ACHN (cell line): ENCODE measurements at regions not wholly inside any gene's neighbourhood (a gene's known extent, or its start where the extent isn't known, plus 50 kb on each side); places are given as distances from the start of the nearest gene placed in this dataset.

Experiments
- DNase-seq: peaks from one replicate; pipeline ENCODE4 v3.0.0-alpha.2; 2015
- in situ Hi-C: cut with HindIII; loops from 2 replicates; pipeline ENCODE4 v1.10.0; 2017; ENCODE audit warnings: low sequenced_read_pairs, low pct_ligation_motif_present, low pct_unique_long_range_greater_than_20kb

DNA sequence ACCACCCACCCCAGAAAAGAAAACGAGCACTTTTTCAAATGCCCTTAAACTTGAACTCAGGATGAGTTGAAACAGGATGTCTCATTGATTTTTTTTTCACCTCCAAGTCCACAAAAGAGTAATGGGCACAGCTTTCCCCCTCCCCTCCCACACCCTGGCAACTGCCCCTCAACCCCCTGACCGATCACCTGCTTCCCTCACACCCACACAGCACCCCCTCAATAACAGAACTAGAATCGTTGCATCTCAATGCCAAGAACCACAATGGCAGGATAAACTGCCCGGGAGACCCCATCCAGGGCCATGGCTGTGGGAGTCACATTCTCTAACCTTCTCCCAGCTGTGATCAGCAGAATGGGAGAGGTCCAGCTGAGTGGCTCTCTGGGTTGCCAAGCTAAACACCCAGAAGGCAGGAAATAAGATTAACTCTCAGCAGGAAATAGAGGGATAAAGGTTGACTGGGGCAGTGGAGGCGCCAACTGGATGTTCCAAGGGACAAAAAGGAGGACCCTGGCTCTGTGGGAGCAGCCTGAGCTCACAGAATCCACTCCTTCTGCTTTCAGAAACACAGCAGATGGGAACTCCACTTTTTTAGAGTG lies 128.0 kb upstream of the SDK2 start:
- in situ Hi-C loops: no loop called here

GRCh38 chr17:73773702-73774101 lies 129.5 kb upstream of the SDK2 start:
- no peak for DNase-seq
- in situ Hi-C loops: no loop called here

More for the DNA sequence above, 128.0 kb upstream of the SDK2 start:
- no peak for DNase-seq

- DNase-seq: no peak
- in situ Hi-C loops: no loop called here
Observed at GRCh38 chr17:73774852-73775251, 130.6 kb upstream of the SDK2 start.

- in situ Hi-C loops: no loop called here
- DNase-seq: no peak
Observed at GRCh38 chr17:73776351-73777130, 132.3 kb upstream of the SDK2 start.

DNA sequence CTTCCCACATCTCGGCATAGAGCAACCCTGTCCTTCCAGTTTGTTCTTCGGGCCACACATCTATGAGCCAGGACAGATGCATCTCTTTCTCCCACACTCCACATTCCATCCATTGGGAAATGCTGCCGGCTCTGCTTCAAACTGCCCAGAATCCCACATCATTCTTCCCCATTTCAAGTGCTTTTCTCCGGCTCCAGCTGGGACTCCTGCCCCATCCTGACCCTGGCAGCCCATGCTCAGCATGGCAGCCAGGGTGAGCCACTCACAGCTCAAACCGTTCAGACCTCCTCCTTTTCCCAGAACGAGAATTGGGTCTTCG lies 132.8 kb upstream of the SDK2 start:
- no peak for DNase-seq
- in situ Hi-C loops: no loop called here

DNA sequence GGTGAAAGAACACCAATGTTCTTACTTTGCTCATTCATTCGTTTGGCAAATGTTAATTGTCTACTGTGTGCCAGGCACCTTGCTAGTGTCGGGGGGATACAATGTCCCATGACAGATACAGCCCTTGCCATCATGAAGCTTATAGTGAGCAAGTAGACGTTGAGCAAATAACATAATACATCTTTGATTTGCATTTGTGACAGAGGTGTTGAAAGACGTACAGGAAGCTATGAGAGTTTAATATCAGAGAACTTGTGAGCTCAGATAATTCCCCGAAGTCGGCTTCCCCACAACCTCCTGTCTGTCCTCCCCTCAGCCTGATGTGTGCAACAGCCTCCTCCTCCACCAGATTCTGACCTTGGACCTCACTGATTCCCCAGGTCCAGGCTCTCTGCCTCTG lies 138.0 kb upstream of the SDK2 start:
- in situ Hi-C loops: no loop called here
- DNase-seq: no peak

DNA sequence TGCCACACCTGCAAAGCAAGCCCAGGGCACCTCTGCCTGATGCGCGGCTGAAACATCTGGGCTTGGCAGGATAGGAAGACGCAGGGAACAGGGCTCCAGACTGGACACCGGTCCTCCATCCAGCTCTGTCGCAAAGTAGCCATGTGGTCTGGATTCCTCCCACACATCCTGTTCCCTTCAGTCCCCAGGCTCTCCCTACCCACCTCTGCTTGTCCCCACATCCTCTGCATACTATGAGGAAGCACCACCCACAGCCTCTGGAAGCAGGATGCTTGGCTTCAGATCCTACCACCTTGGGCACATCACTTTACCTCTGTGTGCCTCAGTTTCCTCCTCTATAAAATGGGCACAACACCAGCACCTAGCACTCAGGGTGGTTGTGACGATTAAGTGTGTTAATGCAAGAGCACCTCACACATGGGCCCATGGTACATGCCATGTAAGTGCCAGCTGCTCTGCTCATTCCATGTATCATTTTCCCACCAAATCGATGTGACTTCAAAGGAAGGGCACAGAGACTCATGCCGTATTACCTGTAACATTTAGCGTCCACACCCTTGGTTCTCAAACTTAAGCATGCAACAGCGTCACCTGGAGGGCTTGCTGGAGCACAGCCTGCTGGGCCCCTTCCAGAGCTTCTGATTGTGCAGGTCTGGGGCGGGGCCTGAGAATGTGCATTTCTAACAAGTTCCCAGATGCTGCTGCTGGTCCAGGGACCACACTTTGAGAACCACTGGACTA lies 138.6 kb upstream of the SDK2 start:
- in situ Hi-C loops: no loop called here
- DNase-seq: peak; percentile 6

- no peak for DNase-seq
- in situ Hi-C loops: no loop called here
Observed at GRCh38 chr17:73783382-73783766, 139.1 kb upstream of the SDK2 start.

- DNase-seq: no peak
- in situ Hi-C loops: no loop called here
Observed at GRCh38 chr17:73783945-73784603, 139.8 kb upstream of the SDK2 start.

- DNase-seq: no peak
- in situ Hi-C loops: no loop called here
Observed at GRCh38 chr17:73785496-73785895, 141.3 kb upstream of the SDK2 start.

GRCh38 chr17:73785958-73786743 lies 141.9 kb upstream of the SDK2 start:
- no peak for DNase-seq
- in situ Hi-C loops: no loop called here

DNA sequence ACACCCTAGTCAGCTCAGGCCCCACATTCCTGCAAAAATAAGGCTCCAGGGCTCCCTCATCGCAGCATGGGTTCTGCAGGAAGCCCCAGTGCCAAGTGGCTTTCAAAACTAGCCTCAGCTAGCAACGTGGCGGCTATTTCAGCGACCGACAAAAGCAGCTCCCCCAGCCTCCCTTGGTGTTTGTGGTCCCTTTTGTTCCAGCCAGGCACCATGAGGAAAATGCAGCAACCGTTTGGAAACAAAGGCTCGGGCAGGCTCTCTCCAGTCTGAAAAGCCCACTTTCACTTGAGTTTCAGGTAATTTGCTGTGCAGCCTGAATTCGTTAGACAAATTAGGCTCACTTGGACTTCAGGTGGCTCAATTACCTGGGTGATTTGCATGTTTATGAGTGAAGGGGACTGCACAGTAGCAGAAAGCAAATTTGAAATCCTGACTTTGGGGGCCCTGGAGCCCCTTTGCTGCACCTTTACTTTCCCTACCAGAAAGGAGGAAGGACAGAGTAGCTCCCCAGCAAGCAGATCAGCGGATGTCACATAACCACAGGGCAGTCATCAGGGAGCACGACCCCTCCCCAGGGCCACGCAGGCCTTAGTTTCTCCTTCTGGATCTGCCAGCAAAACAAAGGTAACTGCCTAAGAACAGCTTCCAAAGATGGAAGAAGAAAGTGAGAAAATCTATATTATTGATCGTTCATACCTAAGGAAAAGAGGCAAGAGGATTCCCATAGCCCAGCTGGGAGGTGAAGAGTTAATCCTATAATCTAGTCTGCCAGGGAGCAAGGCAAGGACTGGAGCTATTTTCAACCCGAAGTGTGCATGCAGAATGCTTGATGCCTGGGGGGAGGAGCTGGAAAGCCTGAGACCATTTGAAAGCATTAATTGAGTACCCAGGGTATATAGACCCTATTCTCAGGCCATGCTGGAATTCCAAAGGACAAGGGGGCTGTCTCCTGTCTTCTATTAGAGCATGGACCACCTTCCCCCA lies 143.1 kb upstream of the SDK2 start:
- in situ Hi-C loops: no loop called here
- DNase-seq: no peak

DNA sequence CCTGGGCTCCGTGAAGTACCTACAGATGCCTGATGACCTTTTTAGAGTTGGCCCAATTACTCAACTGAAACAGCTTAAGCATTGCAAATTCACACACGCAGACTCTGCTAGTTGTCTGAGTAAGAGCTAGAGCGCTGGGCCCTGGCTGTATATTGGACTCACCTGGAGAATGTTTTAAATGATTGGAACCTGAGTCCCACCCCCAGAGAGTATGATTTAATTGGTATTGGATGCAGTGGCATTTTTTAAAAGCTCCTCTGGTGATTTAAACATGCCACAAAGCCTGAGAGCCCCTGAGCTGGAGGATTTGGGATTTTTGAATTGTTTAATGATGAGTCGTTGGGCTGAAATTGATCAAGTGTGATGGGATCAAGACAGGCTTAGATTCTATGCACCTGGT lies 143.9 kb upstream of the SDK2 start:
- DNase-seq: no peak
- in situ Hi-C loops: no loop called here

DNA sequence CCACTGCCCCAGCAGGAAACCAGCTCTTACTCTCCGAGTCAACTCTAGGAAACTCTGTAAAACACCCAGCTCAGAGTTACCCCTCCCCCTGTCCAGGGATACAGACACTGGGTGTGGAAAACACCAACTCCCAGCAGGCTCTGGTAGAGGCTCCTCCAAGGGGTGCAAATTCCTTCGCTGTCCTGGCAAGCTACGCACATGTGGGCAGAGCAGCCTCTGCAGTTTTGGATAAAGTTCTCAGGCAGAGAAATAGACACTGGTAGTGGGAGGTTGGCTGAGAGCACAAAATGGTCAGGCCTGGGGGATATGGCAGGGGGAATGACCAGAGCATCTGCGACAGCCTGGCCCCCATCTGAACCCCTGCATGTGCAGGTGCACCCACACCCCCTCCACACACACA lies 146.9 kb upstream of the SDK2 start:
- DNase-seq: no peak
- in situ Hi-C loops: no loop called here

GRCh38 chr17:73791631-73792030 lies 147.4 kb upstream of the SDK2 start:
- in situ Hi-C loops: no loop called here
- DNase-seq: no peak

- in situ Hi-C loops: no loop called here
- DNase-seq: no peak
Observed at GRCh38 chr17:73792994-73793393, 148.7 kb upstream of the SDK2 start.

- in situ Hi-C loops: no loop called here
- no peak for DNase-seq
Observed at GRCh38 chr17:73794336-73794735, 150.1 kb upstream of the SDK2 start.

DNA sequence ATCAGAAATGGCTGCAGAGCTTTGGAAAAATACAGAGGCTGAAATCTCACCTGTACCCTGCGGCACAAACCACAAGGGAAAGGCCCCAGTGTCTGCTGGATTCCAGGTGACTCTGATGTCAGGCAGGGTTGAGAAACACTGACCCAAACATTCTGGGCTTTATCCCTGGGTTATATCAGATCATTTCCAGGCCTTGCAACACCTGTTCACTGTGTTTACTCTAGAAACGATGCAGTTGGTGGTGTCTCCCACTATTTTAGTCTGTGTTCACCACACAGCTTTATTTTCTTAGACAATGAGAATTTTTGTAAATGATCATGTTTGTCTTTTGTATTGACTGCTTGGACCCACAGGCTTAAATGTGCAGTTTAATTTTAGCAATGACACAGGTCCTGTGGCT lies 151.5 kb upstream of the SDK2 start:
- DNase-seq: no peak

More for the DNA sequence above, 151.5 kb upstream of the SDK2 start:
- in situ Hi-C loops: no loop called here
